ENCODE measurements at regions not wholly inside any gene's neighbourhood (a gene's known extent, or its start where the extent isn't known, plus 50 kb on each side); places are given as distances from the start of the nearest gene placed in this dataset.

DNA sequence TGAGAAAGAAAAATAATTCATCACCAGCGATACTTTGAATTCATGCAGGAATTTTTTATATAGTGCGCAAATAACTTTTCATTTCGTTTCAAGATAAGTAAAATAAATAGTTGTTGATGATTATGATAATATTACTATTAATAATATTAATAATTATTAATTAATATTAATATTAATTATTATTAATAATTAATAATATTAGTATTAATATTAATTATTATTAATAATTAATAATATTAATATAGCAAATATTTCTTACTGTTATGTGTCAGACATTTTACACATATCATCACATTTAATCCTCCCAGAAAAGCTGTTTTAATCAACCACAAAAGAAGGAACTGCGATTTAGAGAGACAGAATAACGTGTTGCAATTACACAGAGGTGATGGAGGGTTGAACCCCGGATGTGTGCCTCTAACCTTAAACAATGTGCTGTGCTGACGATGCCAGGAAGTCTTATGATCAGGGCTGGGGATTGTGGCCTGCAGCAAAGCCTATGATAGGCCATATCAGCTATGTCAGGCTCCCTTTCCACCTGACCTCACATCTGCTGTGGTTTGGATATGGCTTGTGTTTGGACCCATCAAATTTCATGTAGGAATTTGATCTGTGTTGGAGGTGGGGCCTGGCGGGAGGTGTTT lies 263.5 kb upstream of the NR2F2 start (continued):
- TF ChIP-seq, protein P1, sequence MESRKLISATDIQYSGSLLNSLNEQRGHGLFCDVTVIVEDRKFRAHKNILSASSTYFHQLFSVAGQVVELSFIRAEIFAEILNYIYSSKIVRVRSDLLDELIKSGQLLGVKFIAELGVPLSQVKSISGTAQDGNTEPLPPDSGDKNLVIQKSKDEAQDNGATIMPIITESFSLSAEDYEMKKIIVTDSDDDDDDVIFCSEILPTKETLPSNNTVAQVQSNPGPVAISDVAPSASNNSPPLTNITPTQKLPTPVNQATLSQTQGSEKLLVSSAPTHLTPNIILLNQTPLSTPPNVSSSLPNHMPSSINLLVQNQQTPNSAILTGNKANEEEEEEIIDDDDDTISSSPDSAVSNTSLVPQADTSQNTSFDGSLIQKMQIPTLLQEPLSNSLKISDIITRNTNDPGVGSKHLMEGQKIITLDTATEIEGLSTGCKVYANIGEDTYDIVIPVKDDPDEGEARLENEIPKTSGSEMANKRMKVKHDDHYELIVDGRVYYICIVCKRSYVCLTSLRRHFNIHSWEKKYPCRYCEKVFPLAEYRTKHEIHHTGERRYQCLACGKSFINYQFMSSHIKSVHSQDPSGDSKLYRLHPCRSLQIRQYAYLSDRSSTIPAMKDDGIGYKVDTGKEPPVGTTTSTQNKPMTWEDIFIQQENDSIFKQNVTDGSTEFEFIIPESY (IDR thresholded peaks at IDR 0.05; ENCODE audit: borderline replicate concordance, low read depth) = no peak

- CTCF ChIA-PET = no interaction called here
These were observed 262.8 kb upstream of the NR2F2 start for GRCh38 chr15:96067677-96068076.

GRCh38 chr15:96068897-96069296 lies 261.6 kb upstream of the NR2F2 start:
- Histone ChIP-seq H3K9ac (no peak overlapping the region), H3F3A (replicated peaks; ENCODE audit: insufficient read depth) (no peaks in the 10 kb centered on the region), H4K20me1 (ENCODE audit: insufficient read depth) (no peaks in the 10 kb centered on the region), H3K4me3 (ENCODE audit: low read depth in 2 of 2, low read length in 1 of 2) (no peak overlapping the region), H3K4me1 (ENCODE audit: control insufficient read depth in 1 of 2, insufficient read depth in 2 of 2, low read depth in 1 of 2, low read length in 1 of 2) (no peaks in the 10 kb centered on the region), H3K9me3 (no peaks in the 10 kb centered on the region), H3K9me2 (no peaks in the 10 kb centered on the region), H3K79me2 (ENCODE audit: insufficient read depth) (no peaks in the 10 kb centered on the region), H3K27ac (ENCODE audit: low read depth in 2 of 2, low read length in 1 of 2) (no peak overlapping the region), H2AFZ (ENCODE audit: low read depth) (no peak overlapping the region), H3K4me2 (no peak overlapping the region), H3K36me3 (replicated peaks in 1 of 2; ENCODE audit: control insufficient read depth in 1 of 2, insufficient read depth in 2 of 2, low read length in 1 of 2) (no peaks in the 10 kb centered on the region), H3K27me3 (ENCODE audit: insufficient read depth) (no peaks in the 10 kb centered on the region)
- ChIA-PET CTCF (no interaction called here), POLR2A (no interaction called here)
- whole genome bisulfite sequencing (ENCODE audit: low lambda C conversion rate) = 24% methylated on average over 3 of the region's 3 CpGs
- no peak for DNase-seq
- TF ChIP-seq, protein P2, sequence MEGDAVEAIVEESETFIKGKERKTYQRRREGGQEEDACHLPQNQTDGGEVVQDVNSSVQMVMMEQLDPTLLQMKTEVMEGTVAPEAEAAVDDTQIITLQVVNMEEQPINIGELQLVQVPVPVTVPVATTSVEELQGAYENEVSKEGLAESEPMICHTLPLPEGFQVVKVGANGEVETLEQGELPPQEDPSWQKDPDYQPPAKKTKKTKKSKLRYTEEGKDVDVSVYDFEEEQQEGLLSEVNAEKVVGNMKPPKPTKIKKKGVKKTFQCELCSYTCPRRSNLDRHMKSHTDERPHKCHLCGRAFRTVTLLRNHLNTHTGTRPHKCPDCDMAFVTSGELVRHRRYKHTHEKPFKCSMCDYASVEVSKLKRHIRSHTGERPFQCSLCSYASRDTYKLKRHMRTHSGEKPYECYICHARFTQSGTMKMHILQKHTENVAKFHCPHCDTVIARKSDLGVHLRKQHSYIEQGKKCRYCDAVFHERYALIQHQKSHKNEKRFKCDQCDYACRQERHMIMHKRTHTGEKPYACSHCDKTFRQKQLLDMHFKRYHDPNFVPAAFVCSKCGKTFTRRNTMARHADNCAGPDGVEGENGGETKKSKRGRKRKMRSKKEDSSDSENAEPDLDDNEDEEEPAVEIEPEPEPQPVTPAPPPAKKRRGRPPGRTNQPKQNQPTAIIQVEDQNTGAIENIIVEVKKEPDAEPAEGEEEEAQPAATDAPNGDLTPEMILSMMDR (IDR thresholded peaks at IDR 0.05) = no peak
- TF ChIP-seq EZH2phosphoT487 (IDR thresholded peaks at IDR 0.05; ENCODE audit: borderline replicate concordance, low read depth) = no peak
- TF ChIP-seq, protein P1 (IDR thresholded peaks at IDR 0.05; ENCODE audit: borderline replicate concordance, low read depth) = no peak
- no peak for TF ChIP-seq GABPA (IDR thresholded peaks at IDR 0.05; ENCODE audit: low read depth)
- no peak for TF ChIP-seq SMC3 (IDR thresholded peaks at IDR 0.05; ENCODE audit: low read depth, low read length)
- no peak for TF ChIP-seq EP300 (IDR thresholded peaks at IDR 0.05; ENCODE audit: borderline replicate concordance in 1 of 2, low read depth in 1 of 2, low read length in 1 of 2)
- no peak for TF ChIP-seq SIN3A (IDR thresholded peaks at IDR 0.05; ENCODE audit: borderline replicate concordance, low read depth, low read length)
- TF ChIP-seq RXRA (IDR thresholded peaks at IDR 0.05; ENCODE audit: borderline replicate concordance, low read depth) = no peak
- TF ChIP-seq JUND (IDR thresholded peaks at IDR 0.05) = no peak
- no peak for TF ChIP-seq RFX5 (IDR thresholded peaks at IDR 0.05; ENCODE audit: low read length)

More at GRCh38 chr15:96067677-96068076, 262.8 kb upstream of the NR2F2 start:
- Histone ChIP-seq H3K4me1 (ENCODE audit: control insufficient read depth in 1 of 2, insufficient read depth in 2 of 2, low read depth in 1 of 2, low read length in 1 of 2) (no peaks in the 10 kb centered on the region), H3K27ac (ENCODE audit: low read depth in 2 of 2, low read length in 1 of 2) (no peak overlapping the region), H3K79me2 (ENCODE audit: insufficient read depth) (no peaks in the 10 kb centered on the region), H3K36me3 (replicated peaks in 1 of 2; ENCODE audit: control insufficient read depth in 1 of 2, insufficient read depth in 2 of 2, low read length in 1 of 2) (no peaks in the 10 kb centered on the region), H3K9me3 (no peaks in the 10 kb centered on the region), H3F3A (replicated peaks; ENCODE audit: insufficient read depth) (no peaks in the 10 kb centered on the region), H3K27me3 (ENCODE audit: insufficient read depth) (no peaks in the 10 kb centered on the region), H3K9me2 (no peaks in the 10 kb centered on the region), H3K9ac (no peak overlapping the region), H3K4me3 (ENCODE audit: low read depth in 2 of 2, low read length in 1 of 2) (no peak overlapping the region), H3K4me2 (no peak overlapping the region), H4K20me1 (ENCODE audit: insufficient read depth) (no peaks in the 10 kb centered on the region), H2AFZ (ENCODE audit: low read depth) (no peak overlapping the region)
- TF ChIP-seq FOXJ3 (CRISPR knock-in tag; IDR thresholded peaks at IDR 0.05) (no peak), USF1 (IDR thresholded peaks at IDR 0.05; ENCODE audit: borderline replicate concordance, low read depth) (no peak), TEAD4 (IDR thresholded peaks at IDR 0.05; ENCODE audit: borderline replicate concordance, insufficient read depth) (no peak), MXI1 (IDR thresholded peaks at IDR 0.05; ENCODE audit: low read depth, low read length) (no peak), NRF1 (IDR thresholded peaks at IDR 0.05; ENCODE audit: low read depth, low read length) (no peak), GABPA (IDR thresholded peaks at IDR 0.05; ENCODE audit: low read depth) (no peak)
- TF ChIP-seq, protein P1 (IDR thresholded peaks at IDR 0.05; ENCODE audit: borderline replicate concordance, low read depth) = no peak
- POLR2A ChIA-PET = no interaction called here
- no peak for DNase-seq
- 27% methylated on average over 2 of the region's 2 CpGs for WGBS (ENCODE audit: low lambda C conversion rate)
